ENCODE measurements at regions not wholly inside any gene's neighbourhood (a gene's known extent, or its start where the extent isn't known, plus 50 kb on each side); places are given as distances from the start of the nearest gene placed in this dataset.

GRCh38 chr4:156228676-156229075 is 275.0 kb upstream of the CTSO start:
- FAIRE-seq (no peak), DNase-seq (ENCODE audit: insufficient read length, low spot score) (no peak)
- TF ChIP-seq CTCF (IDR thresholded peaks at IDR 0.05; ENCODE audit: insufficient read depth, missing control alignments), result no peak

GRCh38 chr4:156227321-156227720 is 273.7 kb upstream of the CTSO start:
- no peak for TF ChIP-seq CTCF (IDR thresholded peaks at IDR 0.05; ENCODE audit: insufficient read depth, missing control alignments)
- FAIRE-seq, result no peak
- DNase-seq (ENCODE audit: insufficient read length, low spot score), result no peak

- DNase-seq (ENCODE audit: insufficient read length, low spot score) (no peak), FAIRE-seq (no peak)
- no peak for TF ChIP-seq CTCF (IDR thresholded peaks at IDR 0.05; ENCODE audit: insufficient read depth, missing control alignments)
These were observed 270.3 kb upstream of the CTSO start for GRCh38 chr4:156223985-156224384.

GRCh38 chr4:156217236-156217635 is 263.6 kb upstream of the CTSO start:
- TF ChIP-seq CTCF (IDR thresholded peaks at IDR 0.05; ENCODE audit: insufficient read depth, missing control alignments), result no peak
- no peak for FAIRE-seq
- no peak for DNase-seq (ENCODE audit: insufficient read length, low spot score)

GRCh38 chr4:156201050-156201449 is 247.4 kb upstream of the CTSO start:
- FAIRE-seq (no peak), DNase-seq (ENCODE audit: insufficient read length, low spot score) (no peak)
- no peak for TF ChIP-seq CTCF (IDR thresholded peaks at IDR 0.05; ENCODE audit: insufficient read depth, missing control alignments)

- no peak for TF ChIP-seq CTCF (IDR thresholded peaks at IDR 0.05; ENCODE audit: insufficient read depth, missing control alignments)
- no peak for DNase-seq (ENCODE audit: insufficient read length, low spot score)
- no peak for FAIRE-seq
These were observed 244.8 kb upstream of the CTSO start for GRCh38 chr4:156198511-156198910.

- DNase-seq (ENCODE audit: insufficient read length, low spot score) (no peak), FAIRE-seq (no peak)
- no peak for TF ChIP-seq CTCF (IDR thresholded peaks at IDR 0.05; ENCODE audit: insufficient read depth, missing control alignments)
These were observed 243.6 kb upstream of the CTSO start for GRCh38 chr4:156197216-156197615.
